ENCODE measurements at regions not wholly inside any gene's neighbourhood (a gene's known extent, or its start where the extent isn't known, plus 50 kb on each side); places are given as distances from the start of the nearest gene placed in this dataset.

GRCh38 chr5:63154476-63155309 lies 576.1 kb downstream of the LRRC70 start:
- TF ChIP-seq CTCF (IDR thresholded peaks at IDR 0.05), result no peak

GRCh38 chr5:63152871-63153270 lies 574.3 kb downstream of the LRRC70 start:
- no peak for TF ChIP-seq CTCF (IDR thresholded peaks at IDR 0.05)

GRCh38 chr5:63145167-63145566 lies 566.5 kb downstream of the LRRC70 start:
- no peak for TF ChIP-seq CTCF (IDR thresholded peaks at IDR 0.05)

GRCh38 chr5:63141591-63141990 lies 563.0 kb downstream of the LRRC70 start:
- TF ChIP-seq CTCF (IDR thresholded peaks at IDR 0.05), result no peak

GRCh38 chr5:63135291-63135690 lies 556.7 kb downstream of the LRRC70 start:
- no peak for TF ChIP-seq CTCF (IDR thresholded peaks at IDR 0.05)

- TF ChIP-seq CTCF (IDR thresholded peaks at IDR 0.05), result no peak
Measured at GRCh38 chr5:63131626-63132285, 553.1 kb downstream of the LRRC70 start.

- no peak for TF ChIP-seq CTCF (IDR thresholded peaks at IDR 0.05)
Measured at GRCh38 chr5:63128761-63129160, 550.1 kb downstream of the LRRC70 start.

Data from LNCAP (cell line).